Gastrocnemius medialis (tissue), 4 donors: ENCODE measurements at regions not wholly inside any gene's neighbourhood (a gene's known extent, or its start where the extent isn't known, plus 50 kb on each side); places are given as distances from the start of the nearest gene placed in this dataset.

Experiments used
- CTCF ChIP-seq, 5 experiments: fragments of 450-650 bp in 3 of 5; fragments of 200-600 bp in 2 of 5; sonication (generic) in 2 of 5; IDR thresholded peaks in 4 of 5; conservative IDR thresholded peaks in 1 of 5; 1 replicate in 4 of 5; 2 replicates in 1 of 5; pipeline ENCODE4 v1.5.1; 2016 to 2019; ENCODE audit warnings: antibody characterized with exemption in 5 of 5, mild to moderate bottlenecking in 3 of 5, moderate library complexity in 3 of 5
- POLR2A ChIP-seq, 2 donors: fragments of 450-650 bp; IDR thresholded peaks; one replicate each; pipeline ENCODE4 v1.6.1; 2017; ENCODE audit warnings: antibody characterized with exemption in 2 of 2, mild to moderate bottlenecking in 2 of 2, moderate library complexity in 2 of 2

- TF ChIP-seq CTCF (IDR thresholded peaks at IDR 0.05 in 4 of 5, conservative IDR thresholded peaks at IDR 0.05 in 1 of 5) (no peak), POLR2A (IDR thresholded peaks at IDR 0.05) (no peak)
These were observed 57.7 kb upstream of the SLC1A4 start for GRCh38 chr2:64931246-64932115.
